ENCODE measurements at regions not wholly inside any gene's neighbourhood (a gene's known extent, or its start where the extent isn't known, plus 50 kb on each side); places are given as distances from the start of the nearest gene placed in this dataset.

- Histone ChIP-seq H2BK12ac (ENCODE audit: insufficient read length, low read depth, low read length) (no peak overlapping the region), H3K4me2 (ENCODE audit: insufficient read depth, insufficient read length, low read length) (no peak overlapping the region), H3K27me3 (ENCODE audit: insufficient read depth, low read length) (no peaks in the 10 kb centered on the region), H2AK5ac (ENCODE audit: insufficient read length, low read length) (no peak overlapping the region), H2BK15ac (ENCODE audit: low read depth, low read length) (no peak overlapping the region), H3K27ac (ENCODE audit: insufficient read length, low read depth, low read length) (no peak overlapping the region), H3T11ph (ENCODE audit: low read length) (no peak overlapping the region), H4K91ac (ENCODE audit: insufficient read length, low read depth, low read length) (no peak overlapping the region), H3K4me1 (ENCODE audit: insufficient read depth, low read length) (no peaks in the 10 kb centered on the region), H3K9ac (ENCODE audit: extremely low read depth, insufficient read length, low read length) (no peak overlapping the region), H2BK5ac (ENCODE audit: insufficient read length, low read length) (no peak overlapping the region), H3K23me2 (ENCODE audit: insufficient read length, low read depth, low read length, poor library complexity, severe bottlenecking) (no peaks in the 10 kb centered on the region), H2AFZ (ENCODE audit: low read length) (no peak overlapping the region), H3K18ac (ENCODE audit: insufficient read length, low read depth, low read length) (no peak overlapping the region), H3K79me2 (ENCODE audit: insufficient read depth, low read length) (no peaks in the 10 kb centered on the region), H2BK20ac (ENCODE audit: low read depth, low read length, poor library complexity, severe bottlenecking) (no peak overlapping the region), H3K9me3 (ENCODE audit: control insufficient read depth, low read depth, low read length) (no peaks in the 10 kb centered on the region), H3K23ac (ENCODE audit: insufficient read length, low read depth, low read length) (no peak overlapping the region), H3K4ac (ENCODE audit: low read depth, low read length) (no peak overlapping the region), H2BK120ac (ENCODE audit: low read depth, low read length, poor library complexity, severe bottlenecking) (no peak overlapping the region), H3K56ac (ENCODE audit: insufficient read length, low read depth, low read length) (no peak overlapping the region), H3K79me1 (ENCODE audit: insufficient read depth, low read depth, low read length, poor library complexity, severe bottlenecking) (no peaks in the 10 kb centered on the region), H4K8ac (replicated peaks; ENCODE audit: insufficient read length, low read depth, low read length) (no peak overlapping the region), H4K5ac (ENCODE audit: insufficient read length, low read depth, low read length) (no peak overlapping the region), H4K20me1 (ENCODE audit: control insufficient read depth, insufficient read depth, insufficient read length) (no peaks in the 10 kb centered on the region), H3K14ac (ENCODE audit: insufficient read depth, low read length) (no peak overlapping the region)
- no peak for DNase-seq
- TF ChIP-seq CTCF (conservative IDR thresholded peaks at IDR 0.05): no peak
- Mint-ChIP-seq H3K4me1 (peaks cover 11 to 15% of the 10 kb centered on the region in 2 experiments), H3K27me3 (ENCODE audit: low read depth) (no peaks in the 10 kb centered on the region), H3K27ac (no peak overlapping the region), H3K36me3 (ENCODE audit: insufficient read depth in 1 of 3, low read depth in 3 of 3) (no peaks in the 10 kb centered on the region), H3K9me3 (no peaks in the 10 kb centered on the region; a peak in 1 of 5 replicates), H3K4me3 (no peak overlapping the region)
- no CpG with 5 or more reads among the region's 4 CpGs for WGBS (ENCODE audit: extremely low coverage, insufficient read length, low lambda C conversion rate)
These were observed 51.9 kb upstream of the RBM47 start for GRCh38 chr4:40681600-40681999.
